ACHN (cell line): ENCODE measurements at regions not wholly inside any gene's neighbourhood (a gene's known extent, or its start where the extent isn't known, plus 50 kb on each side); places are given as distances from the start of the nearest gene placed in this dataset.
"Not testable (repeated sequence)": the region's sequence is repeated elsewhere in the genome, so short reads cannot be mapped to it uniquely, and the experiment has no call there.

Experiments used
- DNase-seq: peaks from one replicate; pipeline ENCODE4 v3.0.0-alpha.2; 2015
- in situ Hi-C: cut with HindIII; loops from 2 replicates; pipeline ENCODE4 v1.10.0; 2017; ENCODE audit warnings: low sequenced_read_pairs, low pct_ligation_motif_present, low pct_unique_long_range_greater_than_20kb

DNA sequence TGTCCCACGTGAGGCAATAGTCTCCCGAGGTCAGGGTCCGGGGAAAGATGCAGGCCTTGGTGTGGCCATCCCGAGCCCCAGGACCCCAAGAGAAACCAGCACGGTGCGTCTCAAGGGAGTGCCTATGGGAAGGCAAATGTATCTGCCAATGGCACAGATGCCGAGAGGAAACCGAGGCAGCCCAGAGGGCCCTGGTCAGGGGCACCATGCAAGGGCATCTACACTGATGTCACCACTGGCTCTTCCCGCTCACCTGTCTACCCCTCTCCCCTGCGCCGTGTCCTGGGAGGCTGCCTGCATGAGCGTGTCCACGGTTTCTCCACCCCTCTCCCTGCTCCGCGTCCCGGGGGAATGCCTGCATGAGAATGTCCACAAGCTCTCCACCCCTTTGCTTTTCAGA, 1318.8 kb downstream of the TBC1D22A start:
- in situ Hi-C loops = no loop called here
- DNase-seq = no peak

DNA sequence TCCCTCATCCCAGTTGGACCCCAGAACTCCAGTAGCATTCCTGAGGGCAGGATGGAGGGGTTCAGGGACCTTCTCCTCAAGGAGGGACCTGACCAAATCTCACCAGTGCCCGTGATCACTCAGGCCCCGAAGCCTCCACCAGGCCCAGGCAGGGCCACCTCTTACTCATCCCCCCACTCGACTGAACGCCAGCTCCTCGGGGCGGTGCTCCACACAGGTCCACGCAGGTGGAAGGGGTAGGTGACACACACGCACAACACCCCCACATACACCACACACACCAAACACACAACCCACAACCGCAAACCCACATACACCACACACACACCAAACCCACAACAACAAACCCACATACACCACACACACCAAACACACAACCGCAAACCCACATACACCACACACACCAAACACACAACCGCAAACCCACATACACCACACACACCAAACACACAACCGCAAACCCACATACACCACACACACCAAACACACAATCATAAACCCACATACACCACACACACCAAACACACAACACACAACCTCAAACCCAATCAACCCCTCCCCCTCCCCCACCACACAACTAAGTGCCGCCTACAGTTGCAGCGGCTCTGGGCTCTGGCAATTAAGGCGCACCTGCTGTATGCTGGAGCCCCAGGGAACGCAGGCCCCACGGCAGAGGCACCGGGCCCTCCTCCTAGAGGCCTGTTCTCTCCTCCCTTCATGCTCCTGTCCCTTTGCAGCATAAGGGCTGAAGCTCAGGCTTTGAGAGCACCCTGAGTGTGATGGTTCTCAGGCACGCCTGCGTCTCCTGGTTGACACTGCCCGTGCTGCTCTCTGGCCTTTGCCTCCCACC, 1318.1 kb downstream of the TBC1D22A start:
- DNase-seq = no peak
- in situ Hi-C loops = no loop called here

DNA sequence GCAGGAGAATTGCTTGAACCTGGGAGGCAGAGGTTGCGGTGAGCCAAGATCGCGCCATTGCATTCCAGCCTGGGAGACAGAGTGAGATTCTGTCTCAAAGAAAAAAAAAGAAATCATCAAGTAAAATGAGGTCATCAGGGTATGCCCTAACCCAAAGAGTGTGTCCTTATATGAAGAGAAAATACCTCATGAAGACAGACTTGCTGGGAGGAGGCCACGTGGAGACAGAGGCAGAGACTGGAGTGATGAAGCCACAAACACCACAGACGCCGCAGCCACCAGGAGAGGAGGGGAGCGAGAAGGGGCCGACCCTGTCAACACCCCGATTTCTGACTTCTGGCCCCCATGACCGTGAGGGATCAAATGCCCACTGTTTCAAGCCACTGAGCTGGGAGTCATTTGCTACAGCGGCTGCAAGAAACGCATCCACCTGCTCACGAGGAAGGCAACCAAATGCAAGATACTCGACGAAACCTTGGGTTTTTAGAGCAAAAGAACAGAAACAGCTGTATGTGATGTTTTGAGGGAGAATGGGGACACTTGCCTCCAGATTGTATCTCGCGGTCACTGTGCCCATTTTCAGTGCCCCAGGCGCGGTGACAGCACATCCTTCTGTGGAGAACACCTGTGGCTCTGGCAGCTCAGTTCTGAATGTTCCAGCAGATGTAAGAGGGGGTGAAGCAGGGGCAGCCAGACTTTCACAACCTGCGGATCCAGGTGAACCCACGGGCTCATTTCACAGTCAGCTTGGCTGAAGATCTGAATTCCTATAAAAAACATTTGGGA, 1317.2 kb downstream of the TBC1D22A start:
- DNase-seq = no peak
- in situ Hi-C loops = no loop called here

DNA sequence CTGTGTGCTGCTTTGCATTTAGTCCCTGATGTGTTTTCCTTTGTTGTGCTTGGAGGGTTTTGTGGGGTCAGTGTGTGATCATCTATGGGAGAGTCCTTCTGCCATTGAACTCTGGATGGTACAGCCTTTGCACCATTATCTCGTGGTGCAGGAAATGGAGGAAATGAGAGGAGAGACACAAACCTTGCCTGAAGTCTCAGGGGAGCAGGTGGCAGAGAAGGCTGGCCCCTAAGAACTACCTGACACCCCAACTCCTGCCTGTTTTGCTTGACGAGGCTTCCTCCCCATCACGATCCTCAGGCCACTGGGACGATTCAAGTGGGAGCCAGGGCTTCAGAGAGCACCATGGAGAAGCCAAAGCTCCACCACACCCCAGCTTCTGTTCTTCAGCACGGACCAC, 1316.4 kb downstream of the TBC1D22A start:
- DNase-seq = no peak
- in situ Hi-C loops = no loop called here

DNA sequence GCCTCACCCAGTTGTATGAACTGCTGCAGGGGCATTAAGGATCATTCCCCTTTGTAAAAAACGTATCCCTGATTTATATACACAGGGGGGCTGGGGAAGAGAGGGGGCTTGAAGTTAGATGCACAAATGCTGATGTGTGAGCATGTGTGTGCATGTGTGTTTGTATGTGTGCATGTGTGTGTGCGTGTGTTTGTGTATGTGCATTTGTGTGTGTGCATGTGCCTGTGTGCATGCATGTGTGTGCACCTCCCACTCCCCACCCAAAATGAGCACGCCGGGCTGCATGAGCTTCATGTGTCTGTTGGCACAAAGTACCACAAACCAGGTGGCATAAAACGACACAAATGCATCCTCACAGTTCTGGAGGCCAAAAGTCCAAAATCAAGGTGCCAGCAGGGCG, 1315.2 kb downstream of the TBC1D22A start:
- no peak for DNase-seq
- in situ Hi-C loops = no loop called here

- DNase-seq = no peak
- in situ Hi-C loops = no loop called here
Measured at GRCh38 chr22:48076008-48076407, 1313.6 kb downstream of the TBC1D22A start.

DNA sequence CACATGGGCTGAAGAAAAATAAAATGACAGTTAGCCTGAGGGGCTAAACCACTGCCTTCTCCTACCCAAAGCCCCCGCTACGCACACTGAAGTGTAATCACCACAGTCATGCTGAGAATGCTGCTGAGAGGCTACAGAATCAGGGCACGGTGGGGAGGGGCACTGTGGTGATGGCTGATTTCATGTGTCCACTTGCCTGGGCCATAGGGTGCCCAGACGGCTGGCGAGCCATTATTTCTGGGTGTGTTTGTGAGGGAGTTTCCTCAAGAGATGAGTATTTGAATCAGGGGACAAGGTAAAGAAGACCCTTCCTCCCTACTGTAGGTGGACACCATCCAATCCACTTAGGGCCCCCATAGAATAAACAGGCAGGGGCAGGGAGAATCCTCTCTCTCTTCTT, 1313.2 kb downstream of the TBC1D22A start:
- in situ Hi-C loops = no loop called here
- no peak for DNase-seq

DNA sequence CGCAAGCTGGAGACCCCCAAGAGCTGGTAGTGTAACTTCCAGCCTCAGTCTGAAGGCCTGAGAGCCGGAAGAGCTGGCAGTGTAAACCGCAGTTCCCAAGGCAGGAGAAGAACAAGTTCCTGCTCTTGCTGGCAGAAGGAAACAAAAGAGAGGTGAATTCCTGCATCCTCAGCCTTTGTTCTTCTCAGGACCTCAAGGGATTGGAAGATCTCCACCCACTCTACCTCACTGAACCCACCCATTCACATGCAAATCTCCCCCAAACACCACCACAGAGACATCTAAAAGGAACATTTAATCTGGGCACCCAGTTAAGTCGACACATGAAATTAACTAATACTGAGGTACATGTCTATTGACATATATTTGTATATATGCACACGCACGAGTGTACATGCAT, 1310.3 kb downstream of the TBC1D22A start:
- in situ Hi-C loops = no loop called here
- DNase-seq = no peak

- DNase-seq = no peak
- in situ Hi-C loops = no loop called here
Measured at GRCh38 chr22:48071828-48072227, 1309.4 kb downstream of the TBC1D22A start.

GRCh38 chr22:48071305-48071704, 1308.9 kb downstream of the TBC1D22A start:
- in situ Hi-C loops = no loop called here
- DNase-seq = no peak

DNA sequence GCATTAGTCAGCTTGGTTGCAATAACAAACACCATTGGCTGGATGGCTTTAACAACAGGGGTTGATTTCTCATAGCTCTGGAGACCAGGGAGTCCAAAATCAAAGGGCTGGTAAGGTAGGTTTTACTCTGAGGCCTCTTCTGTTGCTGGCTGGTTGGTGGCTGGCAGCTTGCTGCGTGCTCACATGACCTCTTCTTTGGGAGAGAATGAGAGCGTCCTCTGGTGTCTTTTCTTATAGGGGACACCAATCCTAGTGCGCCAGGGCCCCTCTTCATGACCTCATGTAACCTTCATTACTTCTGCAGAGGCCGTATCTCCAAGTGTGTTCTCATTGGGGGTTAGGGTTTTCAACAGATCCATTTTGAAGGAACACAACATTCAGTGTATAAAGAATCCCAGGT, 1308.3 kb downstream of the TBC1D22A start:
- DNase-seq = no peak
- in situ Hi-C loops = no loop called here

- DNase-seq = no peak
- in situ Hi-C loops = no loop called here
Measured at GRCh38 chr22:48070083-48070482, 1307.6 kb downstream of the TBC1D22A start.

GRCh38 chr22:48069256-48069655, 1306.8 kb downstream of the TBC1D22A start:
- no peak for DNase-seq
- in situ Hi-C loops = no loop called here

DNA sequence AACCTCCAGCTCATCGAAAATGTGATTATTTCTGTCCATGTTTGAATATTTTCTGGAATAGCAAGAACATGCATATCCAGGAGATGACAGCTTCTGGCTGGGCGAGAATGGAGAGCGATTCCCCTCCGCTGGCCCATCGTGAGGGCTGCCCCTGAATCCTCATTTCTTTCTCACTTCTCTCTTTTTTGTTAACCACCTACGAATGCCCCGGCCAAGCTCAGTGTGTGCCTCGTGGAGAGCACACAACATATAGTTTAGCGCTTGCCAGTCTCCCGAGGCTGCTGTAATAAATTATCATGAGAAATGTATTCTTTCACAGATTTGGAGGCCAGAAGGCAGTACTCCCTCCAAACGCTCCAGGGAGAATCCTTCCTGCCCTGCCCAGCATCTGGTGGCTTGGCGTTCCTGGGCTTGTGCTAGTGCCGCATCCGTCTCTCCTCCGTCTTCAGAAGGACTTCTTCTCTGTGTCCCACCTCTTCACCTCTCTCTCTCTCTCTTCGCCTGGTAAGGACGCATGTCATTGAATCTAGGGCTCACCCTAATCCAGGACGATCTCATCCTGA, 1306.0 kb downstream of the TBC1D22A start:
- in situ Hi-C loops = no loop called here
- no peak for DNase-seq

- DNase-seq = no peak
- in situ Hi-C loops = no loop called here
Measured at GRCh38 chr22:48065892-48066291, 1303.4 kb downstream of the TBC1D22A start.

- DNase-seq = no peak
- in situ Hi-C loops = no loop called here
Measured at GRCh38 chr22:48061726-48062125, 1299.3 kb downstream of the TBC1D22A start.

DNA sequence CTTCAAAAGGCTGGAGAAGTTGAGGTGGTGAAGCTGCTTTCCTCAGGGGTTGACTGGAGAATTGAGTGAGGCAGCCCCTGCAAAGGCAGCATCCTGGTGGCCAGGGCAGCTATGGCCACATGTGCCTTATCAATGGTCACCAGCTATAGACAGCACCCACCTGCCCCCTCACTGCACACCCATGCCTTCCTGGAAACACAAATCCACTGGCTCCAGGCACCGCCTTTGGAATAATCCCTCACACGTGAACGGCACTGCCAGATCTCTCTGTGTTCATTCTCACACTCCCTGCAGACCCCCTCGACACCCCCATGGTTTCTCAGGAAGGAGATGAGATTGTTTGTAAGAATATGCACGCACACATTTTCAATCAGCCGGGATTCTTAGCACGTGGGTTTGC, 1297.8 kb downstream of the TBC1D22A start:
- no peak for DNase-seq
- in situ Hi-C loops = no loop called here

DNA sequence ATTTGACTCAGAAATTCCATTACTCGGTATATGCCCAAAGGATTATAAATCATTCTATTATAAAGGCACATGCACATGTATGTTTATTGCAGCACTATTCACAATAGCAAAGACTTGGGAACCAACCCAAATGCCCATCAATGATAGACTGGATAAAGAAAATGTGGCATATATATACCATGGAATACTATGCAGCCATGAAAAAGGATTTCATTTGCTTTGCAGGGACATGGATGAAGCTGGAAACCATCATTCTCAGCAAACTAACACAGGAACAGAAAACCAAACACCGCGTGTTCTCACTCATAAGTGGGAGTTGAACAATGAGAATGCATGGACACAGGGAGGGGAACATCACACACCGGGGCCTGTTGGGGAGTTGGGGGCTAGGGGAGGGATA, 1297.1 kb downstream of the TBC1D22A start:
- DNase-seq, in situ Hi-C loops: not testable (repeated sequence)

DNA sequence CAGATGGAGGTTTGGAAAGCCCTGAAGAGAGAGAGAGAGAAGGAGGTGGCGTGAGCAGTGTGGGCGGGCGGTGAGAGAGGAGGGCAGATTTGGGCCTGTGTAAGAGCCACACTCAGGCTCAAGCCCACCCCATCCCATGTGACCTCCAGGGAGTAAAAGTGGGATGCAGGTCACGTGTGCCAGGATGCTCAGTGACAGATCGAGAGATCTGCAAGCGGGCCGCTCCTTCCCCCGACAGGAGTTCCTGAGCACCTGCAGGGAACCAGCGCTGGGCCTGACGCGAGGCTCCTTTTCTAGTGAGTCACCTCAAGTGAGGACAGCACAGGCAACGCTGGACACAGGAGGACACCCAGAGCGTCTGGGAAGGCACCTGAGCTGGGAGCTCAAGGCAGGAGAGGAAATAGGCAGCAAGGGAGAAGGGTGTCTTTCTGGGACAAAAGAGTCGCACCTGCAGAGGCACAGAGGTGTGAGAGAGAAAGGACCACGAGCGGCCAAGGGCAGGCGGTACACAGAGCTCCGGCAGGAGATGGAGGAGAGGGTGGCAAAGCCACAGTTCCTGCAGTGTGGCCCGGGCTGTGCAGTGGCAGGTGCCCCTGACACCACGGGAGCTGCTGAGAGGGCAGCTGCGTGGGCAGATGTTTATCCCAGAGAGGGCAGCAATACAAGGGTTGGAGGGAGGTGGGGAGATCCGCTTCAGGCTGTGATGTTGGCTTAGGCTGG, 1294.8 kb downstream of the TBC1D22A start:
- no peak for DNase-seq
- in situ Hi-C loops = no loop called here
